ENCODE measurements at regions not wholly inside any gene's neighbourhood (a gene's known extent, or its start where the extent isn't known, plus 50 kb on each side); places are given as distances from the start of the nearest gene placed in this dataset.
"Not testable (repeated sequence)": the region's sequence is repeated elsewhere in the genome, so short reads cannot be mapped to it uniquely, and the experiment has no call there.

- no peak overlapping the region for H3K4me3 ChIP-seq
- H3K4me1 ChIP-seq = no peaks in the 10 kb centered on the region
- intact Hi-C loops (cut with DNase I; ENCODE audit: low total_unique reads) = no loop called here
- no peaks in the 10 kb centered on the region for H3K27me3 ChIP-seq
- TF ChIP-seq POLR2A (IDR thresholded peaks at IDR 0.05) (no peak), CTCF (IDR thresholded peaks at IDR 0.05) (no peak), POLR2AphosphoS5 (IDR thresholded peaks at IDR 0.05) (no peak)
- H3K9me3 ChIP-seq = no peaks in the 10 kb centered on the region
- DNase-seq (ENCODE audit: low spot score in 2 of 2) = no peak
- H3K36me3 ChIP-seq = no peaks in the 10 kb centered on the region
- no peak overlapping the region for H3K27ac ChIP-seq
Measured at GRCh38 chr7:130804220-130804619, 70.2 kb upstream of the KLF14 start.

GRCh38 chr7:130812819-130813218, 78.8 kb upstream of the KLF14 start:
- H3K4me3 ChIP-seq; DNase-seq (ENCODE audit: low spot score in 2 of 2); intact Hi-C loops (cut with DNase I; ENCODE audit: low total_unique reads); H3K27ac ChIP-seq; H3K36me3 ChIP-seq; H3K27me3 ChIP-seq; H3K4me1 ChIP-seq; H3K9me3 ChIP-seq: not testable (repeated sequence)

- Histone ChIP-seq H3K4me3 (no peak overlapping the region), H3K27me3 (no peaks in the 10 kb centered on the region), H3K4me1 (no peaks in the 10 kb centered on the region), H3K36me3 (no peaks in the 10 kb centered on the region), H3K9me3 (no peaks in the 10 kb centered on the region), H3K27ac (no peak overlapping the region)
- TF ChIP-seq CTCF (IDR thresholded peaks at IDR 0.05) (no peak), POLR2A (IDR thresholded peaks at IDR 0.05) (no peak), POLR2AphosphoS5 (IDR thresholded peaks at IDR 0.05) (no peak)
- intact Hi-C loops (cut with DNase I; ENCODE audit: low total_unique reads) = no loop called here
- no peak for DNase-seq (ENCODE audit: low spot score in 2 of 2)
Measured at GRCh38 chr7:130814778-130815335, 80.8 kb upstream of the KLF14 start.

- Histone ChIP-seq H3K4me3 (no peak overlapping the region), H3K27ac (no peak overlapping the region), H3K9me3 (no peaks in the 10 kb centered on the region), H3K36me3 (no peaks in the 10 kb centered on the region), H3K4me1 (no peaks in the 10 kb centered on the region), H3K27me3 (no peaks in the 10 kb centered on the region)
- intact Hi-C loops (cut with DNase I; ENCODE audit: low total_unique reads) = no loop called here
- TF ChIP-seq CTCF (IDR thresholded peaks at IDR 0.05) (no peak), POLR2A (IDR thresholded peaks at IDR 0.05) (no peak), POLR2AphosphoS5 (IDR thresholded peaks at IDR 0.05) (no peak)
- no peak for DNase-seq (ENCODE audit: low spot score in 2 of 2)
Measured at GRCh38 chr7:130818056-130818455, 84.0 kb upstream of the KLF14 start.

- Histone ChIP-seq H3K27ac (no peak overlapping the region), H3K4me3 (no peak overlapping the region), H3K36me3 (no peaks in the 10 kb centered on the region), H3K9me3 (peaks cover 6 to 18% of the 10 kb centered on the region in 2 donors), H3K4me1 (no peaks in the 10 kb centered on the region), H3K27me3 (no peaks in the 10 kb centered on the region)
- intact Hi-C loops (cut with DNase I; ENCODE audit: low total_unique reads) = no loop called here
- TF ChIP-seq POLR2AphosphoS5 (IDR thresholded peaks at IDR 0.05) (no peak), CTCF (IDR thresholded peaks at IDR 0.05) (no peak), POLR2A (IDR thresholded peaks at IDR 0.05) (no peak)
- no peak for DNase-seq (ENCODE audit: low spot score in 2 of 2)
Measured at GRCh38 chr7:130821864-130822263, 87.9 kb upstream of the KLF14 start.

- intact Hi-C loops (cut with DNase I; ENCODE audit: low total_unique reads) = no loop called here
- no peak for TF ChIP-seq POLR2AphosphoS5 (IDR thresholded peaks at IDR 0.05)
- no peak for TF ChIP-seq CTCF (IDR thresholded peaks at IDR 0.05)
- TF ChIP-seq POLR2A (IDR thresholded peaks at IDR 0.05) = no peak
- Histone ChIP-seq H3K4me1 (no peaks in the 10 kb centered on the region), H3K27me3 (no peaks in the 10 kb centered on the region), H3K27ac (no peak overlapping the region), H3K36me3 (no peaks in the 10 kb centered on the region), H3K9me3 (peaks cover 6 to 26% of the 10 kb centered on the region in 2 donors), H3K4me3 (no peak overlapping the region)
- no peak for DNase-seq (ENCODE audit: low spot score in 2 of 2)
Measured at GRCh38 chr7:130822642-130823041, 88.6 kb upstream of the KLF14 start.
